SH-SY5Y (cell line): ENCODE measurements at regions not wholly inside any gene's neighbourhood (a gene's known extent, or its start where the extent isn't known, plus 50 kb on each side); places are given as distances from the start of the nearest gene placed in this dataset.

Experiments
- GATA2 ChIP-seq: IDR thresholded peaks from 2 replicates; pipeline ENCODE4 v1.6.1; 2011; ENCODE audit warnings: mild to moderate bottlenecking, low read depth, low read length
- GATA3 ChIP-seq: IDR thresholded peaks from 2 replicates; pipeline ENCODE4 v1.6.1; 2011; ENCODE audit warnings: low read depth, mild to moderate bottlenecking, low read length, moderate library complexity

GRCh38 chr2:145086910-145087309 lies 567.0 kb upstream of the ZEB2 start:
- TF ChIP-seq GATA3 (no peak), GATA2 (no peak)
